ENCODE measurements at regions not wholly inside any gene's neighbourhood (a gene's known extent, or its start where the extent isn't known, plus 50 kb on each side); places are given as distances from the start of the nearest gene placed in this dataset.

GRCh38 chr1:194825382-194825781 is 1639.0 kb upstream of the B3GALT2 start:
- no peak for DNase-seq
- no CpG with 5 or more reads among the region's 1 CpG for whole genome bisulfite sequencing (ENCODE audit: insufficient coverage)
- no peaks in the 10 kb centered on the region for H3K36me3 ChIP-seq (ENCODE audit: control insufficient read depth, insufficient read depth, low read length)
- Mint-ChIP-seq H3K4me1 (no peaks in the 10 kb centered on the region), H3K27me3 (ENCODE audit: low read depth in 2 of 2) (no peaks in the 10 kb centered on the region), H3K36me3 (no peaks in the 10 kb centered on the region), H3K4me3 (no peak overlapping the region), H3K27ac (no peak overlapping the region), H3K9me3 (peaks cover 11 to 19% of the 10 kb centered on the region in 2 donors)
- no peak overlapping the region for H3K4me3 ChIP-seq (ENCODE audit: low read length)
- H3K27me3 ChIP-seq (ENCODE audit: control insufficient read depth, insufficient read depth, low read length) = no peaks in the 10 kb centered on the region
- TF ChIP-seq CTCF (IDR thresholded peaks at IDR 0.05) = no peak
- H3K27ac ChIP-seq (ENCODE audit: low read length) = no peak overlapping the region
- H3K9me3 ChIP-seq (ENCODE audit: control insufficient read depth, insufficient read depth, low read length) = no peaks in the 10 kb centered on the region
- no peak for ATAC-seq
- intact Hi-C loops (cut with micrococcal nuclease) = no loop called here
- no peaks in the 10 kb centered on the region for H3K4me1 ChIP-seq (ENCODE audit: control insufficient read depth, insufficient read depth, low read length)

GRCh38 chr1:194821091-194821490 is 1634.7 kb upstream of the B3GALT2 start:
- Mint-ChIP-seq H3K27ac (no peak overlapping the region), H3K36me3 (no peaks in the 10 kb centered on the region), H3K9me3 (peaks cover 6 to 8% of the 10 kb centered on the region in 2 donors), H3K27me3 (ENCODE audit: low read depth in 2 of 2) (no peaks in the 10 kb centered on the region), H3K4me3 (no peak overlapping the region), H3K4me1 (no peaks in the 10 kb centered on the region)
- no peak for DNase-seq
- no peaks in the 10 kb centered on the region for H3K4me1 ChIP-seq (ENCODE audit: control insufficient read depth, insufficient read depth, low read length)
- intact Hi-C loops (cut with micrococcal nuclease) = no loop called here
- 100% methylated on average over 1 of the region's 1 CpG for WGBS (ENCODE audit: insufficient coverage)
- no peaks in the 10 kb centered on the region for H3K36me3 ChIP-seq (ENCODE audit: control insufficient read depth, insufficient read depth, low read length)
- no peaks in the 10 kb centered on the region for H3K9me3 ChIP-seq (ENCODE audit: control insufficient read depth, insufficient read depth, low read length)
- no peak for TF ChIP-seq CTCF (IDR thresholded peaks at IDR 0.05)
- H3K27me3 ChIP-seq (ENCODE audit: control insufficient read depth, insufficient read depth, low read length) = no peaks in the 10 kb centered on the region
- no peak for ATAC-seq
- no peak overlapping the region for H3K4me3 ChIP-seq (ENCODE audit: low read length)
- no peak overlapping the region for H3K27ac ChIP-seq (ENCODE audit: low read length)

GRCh38 chr1:194818674-194819073 is 1632.3 kb upstream of the B3GALT2 start:
- H3K36me3 ChIP-seq (ENCODE audit: control insufficient read depth, insufficient read depth, low read length) = no peaks in the 10 kb centered on the region
- ATAC-seq = no peak
- Mint-ChIP-seq H3K4me1 (no peaks in the 10 kb centered on the region), H3K36me3 (no peaks in the 10 kb centered on the region), H3K9me3 (peaks cover 10 to 14% of the 10 kb centered on the region in 2 donors), H3K27me3 (ENCODE audit: low read depth in 2 of 2) (no peaks in the 10 kb centered on the region), H3K4me3 (no peak overlapping the region), H3K27ac (no peak overlapping the region)
- H3K9me3 ChIP-seq (ENCODE audit: control insufficient read depth, insufficient read depth, low read length) = no peaks in the 10 kb centered on the region
- WGBS (ENCODE audit: insufficient coverage) = 77% methylated on average over 2 of the region's 2 CpGs
- no peaks in the 10 kb centered on the region for H3K4me1 ChIP-seq (ENCODE audit: control insufficient read depth, insufficient read depth, low read length)
- H3K27me3 ChIP-seq (ENCODE audit: control insufficient read depth, insufficient read depth, low read length) = no peaks in the 10 kb centered on the region
- no peak overlapping the region for H3K4me3 ChIP-seq (ENCODE audit: low read length)
- no peak overlapping the region for H3K27ac ChIP-seq (ENCODE audit: low read length)
- intact Hi-C loops (cut with micrococcal nuclease) = no loop called here
- TF ChIP-seq CTCF (IDR thresholded peaks at IDR 0.05) = no peak
- DNase-seq = no peak

GRCh38 chr1:194816859-194817258 is 1630.4 kb upstream of the B3GALT2 start:
- H3K4me3 Mint-ChIP-seq = no peak overlapping the region
- intact Hi-C loops (cut with micrococcal nuclease) = no loop called here
- H3K27ac Mint-ChIP-seq = no peak overlapping the region
- no peaks in the 10 kb centered on the region for H3K4me1 Mint-ChIP-seq
- Histone ChIP-seq H3K36me3 (ENCODE audit: control insufficient read depth, insufficient read depth, low read length) (no peaks in the 10 kb centered on the region), H3K27me3 (ENCODE audit: control insufficient read depth, insufficient read depth, low read length) (no peaks in the 10 kb centered on the region), H3K27ac (ENCODE audit: low read length) (no peak overlapping the region), H3K4me1 (ENCODE audit: control insufficient read depth, insufficient read depth, low read length) (no peaks in the 10 kb centered on the region), H3K4me3 (ENCODE audit: low read length) (no peak overlapping the region), H3K9me3 (ENCODE audit: control insufficient read depth, insufficient read depth, low read length) (no peaks in the 10 kb centered on the region)
- H3K36me3 Mint-ChIP-seq = no peaks in the 10 kb centered on the region
- ATAC-seq (no peak), DNase-seq (no peak)
- peaks cover 10 to 17% of the 10 kb centered on the region in 2 donors for H3K9me3 Mint-ChIP-seq
- TF ChIP-seq CTCF (IDR thresholded peaks at IDR 0.05) = no peak
- no peaks in the 10 kb centered on the region for H3K27me3 Mint-ChIP-seq (ENCODE audit: low read depth in 2 of 2)
- WGBS (ENCODE audit: insufficient coverage) = 75% methylated on average over 1 of the region's 2 CpGs

Measured in natural killer cell (primary cell).